Activated CD8-positive, alpha-beta T cell treated with anti-CD3 and anti-CD28 coated beads for 36 hours (primary cell): ENCODE measurements at regions not wholly inside any gene's neighbourhood (a gene's known extent, or its start where the extent isn't known, plus 50 kb on each side); places are given as distances from the start of the nearest gene placed in this dataset.

Source experiments
- ATAC-seq: fragments of 200-7000 bp; cut with Tn5 transposase; one replicate; pipeline ENCODE4 v1.10.0; 2021; ENCODE audit warnings: mild to moderate bottlenecking, moderate library complexity
- CTCF ChIA-PET: fragments of 350-600 bp; sonication (Branson Sonifier 250); formaldehyde crosslinking; loops from one replicate; lab custom pipeline; 2021; ENCODE audit warnings: antibody characterized with exemption; lab: Charles Lee
- POLR2A ChIA-PET: fragments of 350-600 bp; sonication (Branson Sonifier 250); formaldehyde crosslinking; loops from one replicate; lab custom pipeline; 2021; ENCODE audit warnings: antibody characterized with exemption; lab: Charles Lee
- DNase-seq: peaks from one replicate; pipeline ENCODE4 v3.0.0-alpha.2; 2020
- H3K27ac Mint-ChIP-seq: one replicate; pipeline ENCODE4 v1.8.0; 2021; ENCODE audit warnings: mild to moderate bottlenecking, mixed read lengths
- H3K27me3 Mint-ChIP-seq: one replicate; pipeline ENCODE4 v1.8.0; 2021; ENCODE audit warnings: mixed read lengths
- H3K36me3 Mint-ChIP-seq: one replicate; pipeline ENCODE4 v1.8.0; 2021; ENCODE audit warnings: low read depth, mixed read lengths
- H3K4me1 Mint-ChIP-seq: one replicate; pipeline ENCODE4 v1.8.0; 2021; ENCODE audit warnings: low read depth, mixed read lengths
- H3K4me3 Mint-ChIP-seq: one replicate; pipeline ENCODE4 v1.8.0; 2021; ENCODE audit warnings: mild to moderate bottlenecking, moderate library complexity, mixed read lengths
- H3K9me3 Mint-ChIP-seq: one replicate; pipeline ENCODE4 v1.8.0; 2021; ENCODE audit warnings: mixed read lengths
- CTCF ChIP-seq: fragments of 200-600 bp; IDR thresholded peaks from one replicate; pipeline ENCODE4 v1.8.0; 2022; ENCODE audit warnings: antibody characterized with exemption, mild to moderate bottlenecking
- intact Hi-C: fragments of 100-400 bp; cut with micrococcal nuclease; formaldehyde crosslinking; loops from one replicate; pipeline ENCODE4 v1.10.0; 2022

- H3K4me1 Mint-ChIP-seq, result no peaks in the 10 kb centered on the region
- ChIA-PET CTCF (interaction anchor here (0.7 to 0.8 kb wide), 2 partner anchors 18 to 20 kb away, joined by 3 read pairs; no protein-coding TSS in a partner anchor), POLR2A (no interaction called here)
- H3K36me3 Mint-ChIP-seq, result no peaks in the 10 kb centered on the region
- TF ChIP-seq CTCF, result no peak
- H3K27ac Mint-ChIP-seq, result no peak overlapping the region
- intact Hi-C loops, result no loop called here
- DNase-seq (no peak), ATAC-seq (no peak)
- no peaks in the 10 kb centered on the region for H3K27me3 Mint-ChIP-seq
- H3K4me3 Mint-ChIP-seq, result no peak overlapping the region
- peaks cover 11% of the 10 kb centered on the region for H3K9me3 Mint-ChIP-seq
Observed at GRCh38 chr4:114052227-114052626, 72.8 kb upstream of the ARSJ start.

- no peak overlapping the region for H3K27ac Mint-ChIP-seq
- H3K27me3 Mint-ChIP-seq, result no peaks in the 10 kb centered on the region
- CTCF ChIA-PET, result no interaction called here
- ATAC-seq (no peak), DNase-seq (no peak)
- intact Hi-C loops, result no loop called here
- H3K4me3 Mint-ChIP-seq, result no peak overlapping the region
- POLR2A ChIA-PET, result no interaction called here
- H3K4me1 Mint-ChIP-seq, result no peaks in the 10 kb centered on the region
- peaks cover 11% of the 10 kb centered on the region for H3K9me3 Mint-ChIP-seq
- no peak for TF ChIP-seq CTCF
- no peaks in the 10 kb centered on the region for H3K36me3 Mint-ChIP-seq
Observed at GRCh38 chr4:114056599-114056998, 77.2 kb upstream of the ARSJ start.

- intact Hi-C loops, result no loop called here
- ATAC-seq (no peak), DNase-seq (no peak)
- Mint-ChIP-seq H3K9me3 (peaks cover 11% of the 10 kb centered on the region), H3K27me3 (no peaks in the 10 kb centered on the region), H3K36me3 (no peaks in the 10 kb centered on the region), H3K4me3 (no peak overlapping the region), H3K27ac (no peak overlapping the region), H3K4me1 (no peaks in the 10 kb centered on the region)
- ChIA-PET POLR2A (no interaction called here), CTCF (interaction anchor here (1.6 kb wide), 1 partner anchor 663 kb away, joined by 3 read pairs; no protein-coding TSS in a partner anchor)
- no peak for TF ChIP-seq CTCF
Observed at GRCh38 chr4:114057746-114058145, 78.3 kb upstream of the ARSJ start.

GRCh38 chr4:114062499-114062898 lies 83.1 kb upstream of the ARSJ start:
- Mint-ChIP-seq H3K9me3 (peaks cover 1% of the 10 kb centered on the region), H3K27me3 (no peaks in the 10 kb centered on the region)
- no peak for ATAC-seq

GRCh38 chr4:114072781-114073180 lies 93.3 kb upstream of the ARSJ start:
- intact Hi-C loops, result loop anchor here (10.0 kb wide), 1 partner anchor 298 kb away; no protein-coding TSS in a partner anchor
- CTCF ChIA-PET, result interaction anchor here (0.6 to 1.3 kb wide), 2 partner anchors 66 to 120 kb away, joined by 3 to 4 read pairs; no protein-coding TSS in a partner anchor
- no peak for DNase-seq
- no peak overlapping the region for H3K27ac Mint-ChIP-seq
- peaks cover 1% of the 10 kb centered on the region for H3K27me3 Mint-ChIP-seq
- TF ChIP-seq CTCF, result no peak
- no peaks in the 10 kb centered on the region for H3K4me1 Mint-ChIP-seq
- H3K36me3 Mint-ChIP-seq, result no peaks in the 10 kb centered on the region
- POLR2A ChIA-PET, result no interaction called here
- H3K9me3 Mint-ChIP-seq, result no peaks in the 10 kb centered on the region
- no peak overlapping the region for H3K4me3 Mint-ChIP-seq
- no peak for ATAC-seq

More at GRCh38 chr4:114062499-114062898, 83.1 kb upstream of the ARSJ start:
- no peak for TF ChIP-seq CTCF
- Mint-ChIP-seq H3K36me3 (no peaks in the 10 kb centered on the region), H3K4me1 (no peaks in the 10 kb centered on the region), H3K27ac (no peak overlapping the region), H3K4me3 (no peak overlapping the region)
- CTCF ChIA-PET, result no interaction called here
- POLR2A ChIA-PET, result no interaction called here
- no peak for DNase-seq
- intact Hi-C loops, result loop anchor here (10.0 kb wide), 1 partner anchor 668 kb away; no protein-coding TSS in a partner anchor
